Endothelial cell of umbilical vein (primary cell): ENCODE measurements at regions not wholly inside any gene's neighbourhood (a gene's known extent, or its start where the extent isn't known, plus 50 kb on each side); places are given as distances from the start of the nearest gene placed in this dataset.

Source experiments
- CTCF ChIP-seq, 2 donors: IDR thresholded peaks; 1 replicate in 1 of 2; 2 replicates in 1 of 2; pipeline ENCODE4 v1.5.1; 2011; ENCODE audit warnings: low read length in 2 of 2, mild to moderate bottlenecking in 2 of 2, moderate library complexity in 2 of 2, control low read depth in 1 of 2, inconsistent platforms in 1 of 2, low read depth in 1 of 2; ENCODE audit not compliant: insufficient read depth in 1 of 2; ENCODE audit errors: extremely low read depth in 1 of 2
- EZH2 ChIP-seq: IDR thresholded peaks from 2 replicates; pipeline ENCODE4 v1.6.1; 2012; ENCODE audit warnings: borderline replicate concordance, low read depth, mild to moderate bottlenecking, moderate library complexity, low read length, inconsistent platforms; ENCODE audit not compliant: severe bottlenecking
- FOS ChIP-seq: IDR thresholded peaks from 2 replicates; pipeline ENCODE4 v1.6.1; 2011; ENCODE audit warnings: mild to moderate bottlenecking, low read length, moderate library complexity, borderline replicate concordance; ENCODE audit not compliant: insufficient read depth
- GATA2 ChIP-seq: IDR thresholded peaks from 2 replicates; pipeline ENCODE4 v1.7.0; 2011; ENCODE audit warnings: low read depth, mild to moderate bottlenecking, moderate library complexity, mixed read lengths, low read length; ENCODE audit not compliant: insufficient read length, insufficient read depth
- JUN ChIP-seq: IDR thresholded peaks from 2 replicates; pipeline ENCODE4 v1.6.1; 2011; ENCODE audit warnings: borderline replicate concordance, low read depth; ENCODE audit not compliant: insufficient read length, insufficient read depth
- MAX ChIP-seq: IDR thresholded peaks from 2 replicates; pipeline ENCODE4 v1.6.1; 2011; ENCODE audit not compliant: insufficient read depth, insufficient read length
- POLR2A ChIP-seq: IDR thresholded peaks from 2 replicates; pipeline ENCODE4 v1.6.1; 2012; ENCODE audit warnings: low read depth, mild to moderate bottlenecking, control low read depth, low read length
- POLR2AphosphoS5 ChIP-seq: IDR thresholded peaks from 2 replicates; pipeline ENCODE4 v1.6.1; 2012; ENCODE audit warnings: low read depth, mild to moderate bottlenecking, control low read depth, low read length, moderate library complexity; ENCODE audit not compliant: insufficient read depth

- TF ChIP-seq CTCF (IDR thresholded peaks at IDR 0.05; ENCODE audit: extremely low read depth in 1 of 2, insufficient read depth in 1 of 2, low read depth in 1 of 2, low read length in 2 of 2): no peak
- TF ChIP-seq POLR2AphosphoS5: no peak
- TF ChIP-seq POLR2A: no peak
- no peak for TF ChIP-seq EZH2
- no peak for TF ChIP-seq FOS
- no peak for TF ChIP-seq MAX
- no peak for TF ChIP-seq JUN
- no peak for TF ChIP-seq GATA2
Observed at GRCh38 chr6:3581469-3581868, 124.6 kb upstream of the SLC22A23 start.
